DND-41 (cell line): ENCODE measurements at regions not wholly inside any gene's neighbourhood (a gene's known extent, or its start where the extent isn't known, plus 50 kb on each side); places are given as distances from the start of the nearest gene placed in this dataset.

ENCODE experiments used
- CTCF ChIP-seq: IDR thresholded peaks from 2 replicates; pipeline ENCODE4 v1.5.1; 2012; ENCODE audit warnings: borderline replicate concordance, low read length, moderate library complexity, mild to moderate bottlenecking; ENCODE audit not compliant: poor library complexity, severe bottlenecking; ENCODE audit errors: extremely low read depth
- EZH2 ChIP-seq: IDR thresholded peaks from 3 replicates; pipeline ENCODE4 v1.6.1; 2012; ENCODE audit warnings: borderline replicate concordance, low read depth, mild to moderate bottlenecking, moderate library complexity, low read length, inconsistent platforms; ENCODE audit not compliant: severe bottlenecking

DNA sequence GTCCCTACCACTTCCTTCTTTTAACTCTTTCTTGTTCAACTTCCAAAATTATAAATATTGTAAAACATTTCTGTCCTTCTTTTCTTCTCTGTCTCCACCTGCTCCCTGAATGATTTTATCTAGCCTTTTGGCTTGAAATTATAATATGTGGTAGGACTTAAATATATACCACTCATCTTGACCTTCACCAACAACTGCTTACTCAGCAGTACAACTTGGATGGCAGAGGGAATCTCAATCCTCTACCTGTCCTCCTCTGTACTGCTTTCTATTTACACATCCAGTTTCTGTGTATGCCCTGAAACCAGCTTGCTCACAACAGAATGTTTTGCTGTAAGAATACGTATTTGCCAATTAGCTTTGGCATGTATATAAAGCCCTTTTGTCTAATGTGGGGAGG is 1392.5 kb downstream of the EPHA7 start:
- TF ChIP-seq CTCF (no peak), EZH2 (no peak)
